Liver (tissue), 8 donors: ENCODE measurements at regions not wholly inside any gene's neighbourhood (a gene's known extent, or its start where the extent isn't known, plus 50 kb on each side); places are given as distances from the start of the nearest gene placed in this dataset.

Experiments
- DNase-seq: peaks from one replicate; pipeline ENCODE4 v3.0.0-alpha.2; 2017; ENCODE audit warnings: low spot score
- H3K27ac ChIP-seq, 2 donors: one replicate each; pipeline ENCODE4 v1.7.0; 2013; ENCODE audit warnings: inconsistent platforms in 2 of 2, low read length in 2 of 2, control low read depth in 1 of 2, low read depth in 1 of 2, mild to moderate bottlenecking in 1 of 2
- H3K27me3 ChIP-seq, 4 donors: one replicate each; pipeline versions ENCODE4 v1.6.1 to v1.7.0; 2013; ENCODE audit warnings: low read length in 3 of 4, inconsistent platforms in 1 of 4, mild to moderate bottlenecking in 1 of 4, moderate library complexity in 1 of 4; ENCODE audit not compliant: control insufficient read depth in 4 of 4, insufficient read depth in 4 of 4
- H3K36me3 ChIP-seq, 4 donors: one replicate each; pipeline versions ENCODE4 v1.6.1 to v1.7.0; 2013; ENCODE audit warnings: low read length in 3 of 4, mild to moderate bottlenecking in 3 of 4, low read depth in 1 of 4, moderate library complexity in 1 of 4; ENCODE audit not compliant: control insufficient read depth in 4 of 4, insufficient read depth in 3 of 4
- H3K4me1 ChIP-seq, 4 donors: one replicate each; pipeline versions ENCODE4 v1.6.1 to v1.7.0; 2013; ENCODE audit warnings: low read length in 3 of 4, mild to moderate bottlenecking in 3 of 4, moderate library complexity in 1 of 4; ENCODE audit not compliant: control insufficient read depth in 4 of 4, insufficient read depth in 4 of 4
- H3K4me3 ChIP-seq, 3 donors: one replicate each; pipeline versions ENCODE4 v1.6.1 to v1.7.0; 2013; ENCODE audit warnings: low read length in 3 of 3, control low read depth in 1 of 3, low read depth in 1 of 3, mild to moderate bottlenecking in 1 of 3
- H3K9ac ChIP-seq, 2 donors: one replicate each; pipeline ENCODE4 v1.7.0; 2013; ENCODE audit warnings: low read length in 2 of 2, mild to moderate bottlenecking in 2 of 2, moderate library complexity in 2 of 2, control low read depth in 1 of 2, low read depth in 1 of 2
- H3K9me3 ChIP-seq, 4 donors: one replicate each; pipeline versions ENCODE4 v1.6.1 to v1.7.0; 2013; ENCODE audit warnings: low read length in 3 of 4; ENCODE audit not compliant: control insufficient read depth in 4 of 4
- FOXA1 ChIP-seq: IDR thresholded peaks from 2 replicates; pipeline ENCODE4 v1.6.1; 2016; ENCODE audit warnings: antibody characterized with exemption
- FOXA2 ChIP-seq: IDR thresholded peaks from 2 replicates; pipeline ENCODE4 v1.6.1; 2016; ENCODE audit warnings: antibody characterized with exemption
- HNF4G ChIP-seq: IDR thresholded peaks from 2 replicates; pipeline ENCODE4 v1.6.1; 2016; ENCODE audit warnings: antibody characterized with exemption
- JUND ChIP-seq, 2 donors: IDR thresholded peaks; 2 replicates each; pipeline ENCODE4 v1.6.1; 2016; ENCODE audit warnings: antibody characterized with exemption in 2 of 2
- NR2F2 ChIP-seq: IDR thresholded peaks from 2 replicates; pipeline ENCODE4 v1.6.1; 2016; ENCODE audit warnings: antibody characterized with exemption
- RAD21 ChIP-seq, 2 donors: IDR thresholded peaks; 2 replicates each; pipeline ENCODE4 v1.6.1; 2016; ENCODE audit warnings: antibody characterized with exemption in 2 of 2, mild to moderate bottlenecking in 2 of 2
- RXRA ChIP-seq, 2 donors: IDR thresholded peaks; 2 replicates each; pipeline ENCODE4 v1.6.1; 2017 to 2018; ENCODE audit warnings: antibody characterized with exemption in 2 of 2, mild to moderate bottlenecking in 1 of 2
- SP1 ChIP-seq: IDR thresholded peaks from 2 replicates; pipeline ENCODE4 v1.6.1; 2018; ENCODE audit warnings: antibody characterized with exemption, mild to moderate bottlenecking
- TAF1 ChIP-seq: conservative IDR thresholded peaks from 2 replicates; pipeline ENCODE4 v1.6.1; 2016; ENCODE audit warnings: antibody characterized with exemption, mild to moderate bottlenecking
- YY1 ChIP-seq: IDR thresholded peaks from 2 replicates; pipeline ENCODE4 v1.6.1; 2016; ENCODE audit warnings: antibody characterized with exemption, mild to moderate bottlenecking
- WGBS: extraction: QIAGEN DNeasy Blood & Tissue Kit; methylation state at CpG from one replicate; pipeline ENCODE4 v1.1.7; 2013; 5-methylcytosine and 5-hydroxymethylcytosine counted together
- TF ChIP-seq, protein P1 (sequence below): fragments of 150-350 bp; IDR thresholded peaks from 2 replicates; pipeline ENCODE4 v1.5.1; 2017; ENCODE audit warnings: improper control_type of control experiment, low read depth, low read length; ENCODE audit not compliant: missing input control
- TF ChIP-seq, protein P2 (sequence below): IDR thresholded peaks from 2 replicates; pipeline ENCODE4 v1.6.1; 2016; ENCODE audit warnings: antibody characterized with exemption, mild to moderate bottlenecking
- TF ChIP-seq, protein P3 (sequence below): IDR thresholded peaks from 2 replicates; pipeline ENCODE4 v1.6.1; 2016; ENCODE audit warnings: antibody characterized with exemption
- TF ChIP-seq, protein P4 (sequence below): IDR thresholded peaks from 2 replicates; pipeline ENCODE4 v1.6.1; 2016; ENCODE audit warnings: antibody characterized with exemption
- donor health status: healthy.
- donor health status: healthy.
- donor health status: healthy.
- donor health status: healthy.
- donor health status: healthy.

DNA sequence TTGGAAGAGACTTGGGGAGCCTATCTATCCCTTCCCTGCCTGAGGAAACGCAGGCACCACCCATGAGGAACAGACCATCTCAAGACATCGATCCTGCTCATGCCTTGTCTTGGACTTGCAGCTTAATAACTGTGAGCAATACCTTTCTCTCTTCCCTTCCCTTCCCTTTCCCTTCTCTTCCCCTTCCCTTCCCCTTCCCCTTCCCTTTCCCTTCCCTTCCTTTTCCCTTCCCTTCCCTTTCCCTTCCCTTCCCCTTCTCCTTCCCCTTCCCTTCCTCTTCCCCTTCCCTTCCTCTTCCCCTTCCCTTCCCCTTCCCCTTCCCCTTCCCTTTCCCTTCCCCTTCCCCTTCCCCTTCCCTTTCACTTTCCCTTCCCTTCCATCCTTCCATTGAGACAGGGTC lies 650.7 kb upstream of the SOX11 start:
- Histone ChIP-seq H3K4me3 (no peak overlapping the region), H3K9ac (no peak overlapping the region), H3K9me3 (peaks cover 0 to 3% (median 0%) of the 10 kb centered on the region in 4 donors), H3K36me3 (no peaks in the 10 kb centered on the region), H3K27me3 (no peaks in the 10 kb centered on the region), H3K4me1 (no peaks in the 10 kb centered on the region), H3K27ac (no peak overlapping the region)
- TF ChIP-seq TAF1: no peak
- DNase-seq: no peak
- 68% methylated on average over 2 of the region's 2 CpGs for WGBS

DNA sequence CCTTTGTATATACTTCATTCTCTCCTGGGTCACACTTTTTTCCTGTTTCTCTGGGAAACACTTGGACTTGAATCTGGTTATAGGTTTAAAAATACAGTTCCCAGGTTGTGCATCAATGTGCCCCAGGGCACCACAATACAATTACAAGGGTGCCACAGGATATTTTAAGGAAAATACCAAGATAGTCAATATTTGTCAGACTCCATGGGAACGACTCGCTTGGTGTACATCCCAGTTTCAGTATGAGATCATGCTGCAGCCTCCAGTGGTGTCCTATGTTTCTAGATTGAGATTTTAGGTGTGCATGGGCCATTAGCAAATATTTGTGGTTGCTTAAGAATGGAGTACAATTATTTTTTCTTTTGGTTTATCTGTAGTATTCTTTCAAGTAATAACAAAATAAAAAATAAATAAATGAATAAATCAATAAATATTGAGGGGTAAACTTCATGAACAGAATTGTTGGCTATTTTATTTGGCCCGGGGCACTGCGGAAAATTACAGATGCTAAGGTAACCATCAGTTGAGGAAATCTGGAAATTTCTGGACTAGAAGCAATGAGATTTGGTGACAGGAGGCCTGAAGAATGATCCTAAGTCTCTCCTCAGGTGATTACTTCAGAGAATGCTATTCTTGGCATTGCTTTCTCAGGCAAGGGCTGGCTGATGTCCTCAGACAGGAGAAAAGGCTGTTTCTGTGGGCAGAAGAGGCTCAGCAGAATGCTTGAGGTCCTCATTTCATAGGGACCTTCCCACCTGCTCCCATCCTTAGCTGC lies 649.3 kb upstream of the SOX11 start:
- no peak for DNase-seq

More for the DNA sequence above, 649.3 kb upstream of the SOX11 start:
- TF ChIP-seq FOXA2: no peak
- no peak for TF ChIP-seq RAD21 (IDR thresholded peaks at IDR 0.05)
- TF ChIP-seq HNF4G: no peak
- no peak for TF ChIP-seq FOXA1
- TF ChIP-seq, protein P1, sequence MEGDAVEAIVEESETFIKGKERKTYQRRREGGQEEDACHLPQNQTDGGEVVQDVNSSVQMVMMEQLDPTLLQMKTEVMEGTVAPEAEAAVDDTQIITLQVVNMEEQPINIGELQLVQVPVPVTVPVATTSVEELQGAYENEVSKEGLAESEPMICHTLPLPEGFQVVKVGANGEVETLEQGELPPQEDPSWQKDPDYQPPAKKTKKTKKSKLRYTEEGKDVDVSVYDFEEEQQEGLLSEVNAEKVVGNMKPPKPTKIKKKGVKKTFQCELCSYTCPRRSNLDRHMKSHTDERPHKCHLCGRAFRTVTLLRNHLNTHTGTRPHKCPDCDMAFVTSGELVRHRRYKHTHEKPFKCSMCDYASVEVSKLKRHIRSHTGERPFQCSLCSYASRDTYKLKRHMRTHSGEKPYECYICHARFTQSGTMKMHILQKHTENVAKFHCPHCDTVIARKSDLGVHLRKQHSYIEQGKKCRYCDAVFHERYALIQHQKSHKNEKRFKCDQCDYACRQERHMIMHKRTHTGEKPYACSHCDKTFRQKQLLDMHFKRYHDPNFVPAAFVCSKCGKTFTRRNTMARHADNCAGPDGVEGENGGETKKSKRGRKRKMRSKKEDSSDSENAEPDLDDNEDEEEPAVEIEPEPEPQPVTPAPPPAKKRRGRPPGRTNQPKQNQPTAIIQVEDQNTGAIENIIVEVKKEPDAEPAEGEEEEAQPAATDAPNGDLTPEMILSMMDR: no peak
- TF ChIP-seq, protein P2, sequence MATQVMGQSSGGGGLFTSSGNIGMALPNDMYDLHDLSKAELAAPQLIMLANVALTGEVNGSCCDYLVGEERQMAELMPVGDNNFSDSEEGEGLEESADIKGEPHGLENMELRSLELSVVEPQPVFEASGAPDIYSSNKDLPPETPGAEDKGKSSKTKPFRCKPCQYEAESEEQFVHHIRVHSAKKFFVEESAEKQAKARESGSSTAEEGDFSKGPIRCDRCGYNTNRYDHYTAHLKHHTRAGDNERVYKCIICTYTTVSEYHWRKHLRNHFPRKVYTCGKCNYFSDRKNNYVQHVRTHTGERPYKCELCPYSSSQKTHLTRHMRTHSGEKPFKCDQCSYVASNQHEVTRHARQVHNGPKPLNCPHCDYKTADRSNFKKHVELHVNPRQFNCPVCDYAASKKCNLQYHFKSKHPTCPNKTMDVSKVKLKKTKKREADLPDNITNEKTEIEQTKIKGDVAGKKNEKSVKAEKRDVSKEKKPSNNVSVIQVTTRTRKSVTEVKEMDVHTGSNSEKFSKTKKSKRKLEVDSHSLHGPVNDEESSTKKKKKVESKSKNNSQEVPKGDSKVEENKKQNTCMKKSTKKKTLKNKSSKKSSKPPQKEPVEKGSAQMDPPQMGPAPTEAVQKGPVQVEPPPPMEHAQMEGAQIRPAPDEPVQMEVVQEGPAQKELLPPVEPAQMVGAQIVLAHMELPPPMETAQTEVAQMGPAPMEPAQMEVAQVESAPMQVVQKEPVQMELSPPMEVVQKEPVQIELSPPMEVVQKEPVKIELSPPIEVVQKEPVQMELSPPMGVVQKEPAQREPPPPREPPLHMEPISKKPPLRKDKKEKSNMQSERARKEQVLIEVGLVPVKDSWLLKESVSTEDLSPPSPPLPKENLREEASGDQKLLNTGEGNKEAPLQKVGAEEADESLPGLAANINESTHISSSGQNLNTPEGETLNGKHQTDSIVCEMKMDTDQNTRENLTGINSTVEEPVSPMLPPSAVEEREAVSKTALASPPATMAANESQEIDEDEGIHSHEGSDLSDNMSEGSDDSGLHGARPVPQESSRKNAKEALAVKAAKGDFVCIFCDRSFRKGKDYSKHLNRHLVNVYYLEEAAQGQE: no peak
- no peak for TF ChIP-seq SP1
- TF ChIP-seq RXRA (IDR thresholded peaks at IDR 0.05): no peak
- TF ChIP-seq, protein P3, sequence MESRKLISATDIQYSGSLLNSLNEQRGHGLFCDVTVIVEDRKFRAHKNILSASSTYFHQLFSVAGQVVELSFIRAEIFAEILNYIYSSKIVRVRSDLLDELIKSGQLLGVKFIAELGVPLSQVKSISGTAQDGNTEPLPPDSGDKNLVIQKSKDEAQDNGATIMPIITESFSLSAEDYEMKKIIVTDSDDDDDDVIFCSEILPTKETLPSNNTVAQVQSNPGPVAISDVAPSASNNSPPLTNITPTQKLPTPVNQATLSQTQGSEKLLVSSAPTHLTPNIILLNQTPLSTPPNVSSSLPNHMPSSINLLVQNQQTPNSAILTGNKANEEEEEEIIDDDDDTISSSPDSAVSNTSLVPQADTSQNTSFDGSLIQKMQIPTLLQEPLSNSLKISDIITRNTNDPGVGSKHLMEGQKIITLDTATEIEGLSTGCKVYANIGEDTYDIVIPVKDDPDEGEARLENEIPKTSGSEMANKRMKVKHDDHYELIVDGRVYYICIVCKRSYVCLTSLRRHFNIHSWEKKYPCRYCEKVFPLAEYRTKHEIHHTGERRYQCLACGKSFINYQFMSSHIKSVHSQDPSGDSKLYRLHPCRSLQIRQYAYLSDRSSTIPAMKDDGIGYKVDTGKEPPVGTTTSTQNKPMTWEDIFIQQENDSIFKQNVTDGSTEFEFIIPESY: no peak
- TF ChIP-seq TAF1: no peak
- no peak for TF ChIP-seq NR2F2
- TF ChIP-seq, protein P4, sequence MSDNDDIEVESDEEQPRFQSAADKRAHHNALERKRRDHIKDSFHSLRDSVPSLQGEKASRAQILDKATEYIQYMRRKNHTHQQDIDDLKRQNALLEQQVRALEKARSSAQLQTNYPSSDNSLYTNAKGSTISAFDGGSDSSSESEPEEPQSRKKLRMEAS: no peak
- TF ChIP-seq JUND (IDR thresholded peaks at IDR 0.05): no peak
- no peak for TF ChIP-seq YY1
- 82% methylated on average over 4 of the region's 4 CpGs for WGBS
- Histone ChIP-seq H3K36me3 (no peaks in the 10 kb centered on the region), H3K9me3 (peaks cover 0 to 3% (median 0%) of the 10 kb centered on the region in 4 donors), H3K4me3 (no peak overlapping the region), H3K4me1 (no peaks in the 10 kb centered on the region), H3K9ac (no peak overlapping the region), H3K27me3 (no peaks in the 10 kb centered on the region), H3K27ac (no peak overlapping the region)
